ENCODE measurements at regions not wholly inside any gene's neighbourhood (a gene's known extent, or its start where the extent isn't known, plus 50 kb on each side); places are given as distances from the start of the nearest gene placed in this dataset.

GRCh38 chr6:93792746-93793145, 373.4 kb upstream of the EPHA7 start:
- H3K4me1 ChIP-seq (ENCODE audit: control insufficient read depth, extremely low read depth, insufficient read depth, low read length) = no peaks in the 10 kb centered on the region
- no peak overlapping the region for H3K9ac ChIP-seq (replicated peaks; ENCODE audit: extremely low read depth, insufficient read depth, low read length)
- no peak overlapping the region for H2AFZ ChIP-seq (ENCODE audit: low read depth, low read length)
- H3K9me1 ChIP-seq (replicated peaks; ENCODE audit: control insufficient read depth, extremely low read depth, insufficient read depth, low read length) = no peaks in the 10 kb centered on the region
- dilution Hi-C loops (cut with MboI; ENCODE audit: extremely low pct_ligation_motif_present, low sequenced_read_pairs) (no loop called here), intact Hi-C loops (cut with micrococcal nuclease) (no loop called here)
- no peaks in the 10 kb centered on the region for H4K20me1 ChIP-seq (replicated peaks; ENCODE audit: control insufficient read depth, extremely low read depth, insufficient read depth, low read length)
- BruUV-seq (replicated peaks) = no TSS peak
- no peaks in the 10 kb centered on the region for H3K79me2 ChIP-seq (ENCODE audit: control insufficient read depth, insufficient read depth, low read length)
- DNase-seq (ENCODE audit: low read depth, low spot score) = no peak
- no peak overlapping the region for H3K4me3 ChIP-seq (replicated peaks in 1 of 3; ENCODE audit: insufficient read depth in 1 of 3, low read depth in 1 of 3, low read length in 3 of 3)
- H3K4me2 ChIP-seq (ENCODE audit: insufficient read depth, low read length) = no peak overlapping the region
- no peaks in the 10 kb centered on the region for H3K27me3 ChIP-seq (ENCODE audit: control insufficient read depth in 2 of 2, insufficient read depth in 2 of 2, low read length in 2 of 2)
- H3K9me3 ChIP-seq (replicated peaks; ENCODE audit: control insufficient read depth, insufficient read depth, low read length) = no peaks in the 10 kb centered on the region
- no peak overlapping the region for H3K27ac ChIP-seq (ENCODE audit: insufficient read depth, low read depth, low read length)
- no peak for FAIRE-seq
- TF ChIP-seq FOS (IDR thresholded peaks at IDR 0.05; ENCODE audit: borderline replicate concordance, insufficient read depth, low read length) (no peak), POLR2AphosphoS5 (IDR thresholded peaks at IDR 0.05; ENCODE audit: insufficient read depth, low read depth, low read length) (no peak), MYC (IDR thresholded peaks at IDR 0.05; ENCODE audit: low read depth, low read length) (no peak)
- TF ChIP-seq, protein P1, sequence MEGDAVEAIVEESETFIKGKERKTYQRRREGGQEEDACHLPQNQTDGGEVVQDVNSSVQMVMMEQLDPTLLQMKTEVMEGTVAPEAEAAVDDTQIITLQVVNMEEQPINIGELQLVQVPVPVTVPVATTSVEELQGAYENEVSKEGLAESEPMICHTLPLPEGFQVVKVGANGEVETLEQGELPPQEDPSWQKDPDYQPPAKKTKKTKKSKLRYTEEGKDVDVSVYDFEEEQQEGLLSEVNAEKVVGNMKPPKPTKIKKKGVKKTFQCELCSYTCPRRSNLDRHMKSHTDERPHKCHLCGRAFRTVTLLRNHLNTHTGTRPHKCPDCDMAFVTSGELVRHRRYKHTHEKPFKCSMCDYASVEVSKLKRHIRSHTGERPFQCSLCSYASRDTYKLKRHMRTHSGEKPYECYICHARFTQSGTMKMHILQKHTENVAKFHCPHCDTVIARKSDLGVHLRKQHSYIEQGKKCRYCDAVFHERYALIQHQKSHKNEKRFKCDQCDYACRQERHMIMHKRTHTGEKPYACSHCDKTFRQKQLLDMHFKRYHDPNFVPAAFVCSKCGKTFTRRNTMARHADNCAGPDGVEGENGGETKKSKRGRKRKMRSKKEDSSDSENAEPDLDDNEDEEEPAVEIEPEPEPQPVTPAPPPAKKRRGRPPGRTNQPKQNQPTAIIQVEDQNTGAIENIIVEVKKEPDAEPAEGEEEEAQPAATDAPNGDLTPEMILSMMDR (IDR thresholded peaks at IDR 0.05; ENCODE audit: extremely low read depth in 1 of 2, insufficient read depth in 1 of 2, low read depth in 1 of 2, low read length in 2 of 2) = no peak
- no peaks in the 10 kb centered on the region for H3K36me3 ChIP-seq (ENCODE audit: control insufficient read depth in 2 of 2, extremely low read depth in 1 of 2, insufficient read depth in 2 of 2, low read length in 2 of 2)
- ChIA-PET CTCF (no interaction called here), POLR2A (interaction anchor here (0.6 kb wide), 1 partner anchor 114 kb away, joined by 3 read pairs; no protein-coding TSS in a partner anchor)

GRCh38 chr6:93790981-93791380, 371.6 kb upstream of the EPHA7 start:
- Histone ChIP-seq H2AFZ (ENCODE audit: low read depth, low read length) (no peak overlapping the region), H3K4me2 (ENCODE audit: insufficient read depth, low read length) (no peak overlapping the region), H3K27ac (ENCODE audit: insufficient read depth, low read depth, low read length) (no peak overlapping the region), H3K36me3 (ENCODE audit: control insufficient read depth in 2 of 2, extremely low read depth in 1 of 2, insufficient read depth in 2 of 2, low read length in 2 of 2) (no peaks in the 10 kb centered on the region), H3K27me3 (ENCODE audit: control insufficient read depth in 2 of 2, insufficient read depth in 2 of 2, low read length in 2 of 2) (no peaks in the 10 kb centered on the region), H4K20me1 (replicated peaks; ENCODE audit: control insufficient read depth, extremely low read depth, insufficient read depth, low read length) (no peaks in the 10 kb centered on the region), H3K4me3 (replicated peaks in 1 of 3; ENCODE audit: insufficient read depth in 1 of 3, low read depth in 1 of 3, low read length in 3 of 3) (no peak overlapping the region), H3K9me3 (replicated peaks; ENCODE audit: control insufficient read depth, insufficient read depth, low read length) (no peaks in the 10 kb centered on the region), H3K4me1 (ENCODE audit: control insufficient read depth, extremely low read depth, insufficient read depth, low read length) (no peaks in the 10 kb centered on the region), H3K9me1 (replicated peaks; ENCODE audit: control insufficient read depth, extremely low read depth, insufficient read depth, low read length) (no peaks in the 10 kb centered on the region), H3K79me2 (ENCODE audit: control insufficient read depth, insufficient read depth, low read length) (no peaks in the 10 kb centered on the region), H3K9ac (replicated peaks; ENCODE audit: extremely low read depth, insufficient read depth, low read length) (no peak overlapping the region)
- dilution Hi-C loops (cut with MboI; ENCODE audit: extremely low pct_ligation_motif_present, low sequenced_read_pairs) (no loop called here), intact Hi-C loops (cut with micrococcal nuclease) (no loop called here)
- no TSS peak for BruUV-seq (replicated peaks)
- ChIA-PET CTCF (no interaction called here), POLR2A (no interaction called here)
- no peak for FAIRE-seq
- no peak for TF ChIP-seq POLR2A (IDR thresholded peaks at IDR 0.05; ENCODE audit: low read depth, low read length)
- TF ChIP-seq, protein P1 (IDR thresholded peaks at IDR 0.05; ENCODE audit: extremely low read depth in 1 of 2, insufficient read depth in 1 of 2, low read depth in 1 of 2, low read length in 2 of 2) = no peak
- no peak for TF ChIP-seq JUN (IDR thresholded peaks at IDR 0.05; ENCODE audit: borderline replicate concordance, insufficient read depth, insufficient read length, low read depth)
- TF ChIP-seq MYC (IDR thresholded peaks at IDR 0.05; ENCODE audit: low read depth, low read length) = no peak
- TF ChIP-seq FOS (IDR thresholded peaks at IDR 0.05; ENCODE audit: borderline replicate concordance, insufficient read depth, low read length) = no peak
- TF ChIP-seq GATA2 (IDR thresholded peaks at IDR 0.05; ENCODE audit: insufficient read depth, insufficient read length, low read depth, low read length) = no peak
- no peak for TF ChIP-seq EZH2 (IDR thresholded peaks at IDR 0.05; ENCODE audit: borderline replicate concordance, low read depth, low read length, severe bottlenecking)
- no peak for TF ChIP-seq POLR2AphosphoS5 (IDR thresholded peaks at IDR 0.05; ENCODE audit: insufficient read depth, low read depth, low read length)
- TF ChIP-seq MAX (IDR thresholded peaks at IDR 0.05; ENCODE audit: insufficient read depth, insufficient read length) = no peak
- DNase-seq (ENCODE audit: low read depth, low spot score) = no peak
